ENCODE measurements at regions not wholly inside any gene's neighbourhood (a gene's known extent, or its start where the extent isn't known, plus 50 kb on each side); places are given as distances from the start of the nearest gene placed in this dataset.

- Histone ChIP-seq H3K27me3 (ENCODE audit: insufficient read depth, low read depth) (no peaks in the 10 kb centered on the region), H4K20me1 (ENCODE audit: insufficient read depth) (no peaks in the 10 kb centered on the region), H3K36me3 (ENCODE audit: insufficient read depth) (no peaks in the 10 kb centered on the region), H3K4me2 (no peak overlapping the region), H2AFZ (ENCODE audit: low read depth) (no peak overlapping the region), H3K4me3 (IDR thresholded peaks at IDR 0.05; ENCODE audit: insufficient read depth, low read depth, low read length) (no peak overlapping the region), H3K79me2 (ENCODE audit: insufficient read depth, low read depth) (no peaks in the 10 kb centered on the region), H3K4me1 (ENCODE audit: low read depth, poor library complexity, severe bottlenecking) (no peaks in the 10 kb centered on the region), H3K27ac (no peak overlapping the region), H3K9ac (no peak overlapping the region)
- TF ChIP-seq CTCF (conservative IDR thresholded peaks at IDR 0.05; ENCODE audit: low read depth, low read length), result no peak
Observed at GRCh38 chr4:38266616-38267015, 306.4 kb downstream of the PTTG2 start.

GRCh38 chr4:38268108-38268820 lies 308.1 kb downstream of the PTTG2 start:
- no peak overlapping the region for H3K27ac ChIP-seq
- no peaks in the 10 kb centered on the region for H3K36me3 ChIP-seq (ENCODE audit: insufficient read depth)
- H3K4me1 ChIP-seq (ENCODE audit: low read depth, poor library complexity, severe bottlenecking), result no peaks in the 10 kb centered on the region
- no peak for TF ChIP-seq CTCF (conservative IDR thresholded peaks at IDR 0.05; ENCODE audit: low read depth, low read length)
- no peaks in the 10 kb centered on the region for H3K27me3 ChIP-seq (ENCODE audit: insufficient read depth, low read depth)
- no peak overlapping the region for H3K9ac ChIP-seq
- H3K4me3 ChIP-seq (IDR thresholded peaks at IDR 0.05; ENCODE audit: insufficient read depth, low read depth, low read length), result no peak overlapping the region
- H2AFZ ChIP-seq (ENCODE audit: low read depth), result no peak overlapping the region
- H3K79me2 ChIP-seq (ENCODE audit: insufficient read depth, low read depth), result no peaks in the 10 kb centered on the region
- H4K20me1 ChIP-seq (ENCODE audit: insufficient read depth), result no peaks in the 10 kb centered on the region
- H3K4me2 ChIP-seq, result no peak overlapping the region

- TF ChIP-seq CTCF (conservative IDR thresholded peaks at IDR 0.05; ENCODE audit: low read depth, low read length), result no peak
- no peaks in the 10 kb centered on the region for H3K36me3 ChIP-seq (ENCODE audit: insufficient read depth)
- no peaks in the 10 kb centered on the region for H4K20me1 ChIP-seq (ENCODE audit: insufficient read depth)
- H3K79me2 ChIP-seq (ENCODE audit: insufficient read depth, low read depth), result no peaks in the 10 kb centered on the region
- H2AFZ ChIP-seq (ENCODE audit: low read depth), result no peak overlapping the region
- H3K4me1 ChIP-seq (ENCODE audit: low read depth, poor library complexity, severe bottlenecking), result no peaks in the 10 kb centered on the region
- H3K4me3 ChIP-seq (IDR thresholded peaks at IDR 0.05; ENCODE audit: insufficient read depth, low read depth, low read length), result no peak overlapping the region
- H3K27ac ChIP-seq, result no peak overlapping the region
- H3K9ac ChIP-seq, result no peak overlapping the region
- H3K27me3 ChIP-seq (ENCODE audit: insufficient read depth, low read depth), result no peaks in the 10 kb centered on the region
- H3K4me2 ChIP-seq, result no peak overlapping the region
Observed at GRCh38 chr4:38268837-38269236, 308.6 kb downstream of the PTTG2 start.

- Histone ChIP-seq H3K4me2 (no peak overlapping the region), H3K4me1 (ENCODE audit: low read depth, poor library complexity, severe bottlenecking) (no peaks in the 10 kb centered on the region), H3K9ac (no peak overlapping the region), H3K79me2 (ENCODE audit: insufficient read depth, low read depth) (no peaks in the 10 kb centered on the region), H3K36me3 (ENCODE audit: insufficient read depth) (no peaks in the 10 kb centered on the region), H3K27ac (no peak overlapping the region), H4K20me1 (ENCODE audit: insufficient read depth) (no peaks in the 10 kb centered on the region), H2AFZ (ENCODE audit: low read depth) (no peak overlapping the region), H3K4me3 (IDR thresholded peaks at IDR 0.05; ENCODE audit: insufficient read depth, low read depth, low read length) (no peak overlapping the region), H3K27me3 (ENCODE audit: insufficient read depth, low read depth) (no peaks in the 10 kb centered on the region)
- no peak for TF ChIP-seq CTCF (conservative IDR thresholded peaks at IDR 0.05; ENCODE audit: low read depth, low read length)
Observed at GRCh38 chr4:38273407-38273806, 313.2 kb downstream of the PTTG2 start.

Data from KMS-11 (cell line).